GM11168 (cell line): ENCODE measurements at regions not wholly inside any gene's neighbourhood (a gene's known extent, or its start where the extent isn't known, plus 50 kb on each side); places are given as distances from the start of the nearest gene placed in this dataset.
"Not testable (repeated sequence)": the region's sequence is repeated elsewhere in the genome, so short reads cannot be mapped to it uniquely, and the experiment has no call there.

ENCODE experiments used
- in situ Hi-C: fragments of 300-500 bp; cut with MboI; formaldehyde crosslinking; loops from one replicate; pipeline ENCODE4 v1.12.0; 2022; ENCODE audit warnings: low sequenced_read_pairs; ENCODE audit not compliant: unreplicated experiment

GRCh38 chr6:920512-920911, 227.6 kb upstream of the EXOC2 start:
- in situ Hi-C loops: no loop called here

DNA sequence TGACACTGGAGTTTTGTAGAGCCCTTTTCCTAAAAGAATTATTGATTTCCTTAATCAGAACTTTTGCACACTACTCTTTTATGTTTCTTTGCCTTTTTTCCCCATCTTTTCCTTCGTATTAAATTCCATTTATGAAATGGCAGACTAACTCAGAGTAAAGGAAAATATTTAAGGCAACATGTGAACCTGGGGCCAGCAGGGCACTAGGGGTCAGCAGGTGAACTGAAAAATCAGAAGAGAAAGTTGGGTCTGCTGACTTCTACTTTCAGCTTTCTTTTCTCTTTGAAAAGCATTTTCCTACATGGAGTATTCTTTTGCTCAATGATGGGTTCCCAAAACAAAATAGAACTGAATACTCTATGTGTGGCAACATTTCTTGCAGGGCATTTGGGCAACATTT, 226.6 kb upstream of the EXOC2 start:
- in situ Hi-C loops: no loop called here

DNA sequence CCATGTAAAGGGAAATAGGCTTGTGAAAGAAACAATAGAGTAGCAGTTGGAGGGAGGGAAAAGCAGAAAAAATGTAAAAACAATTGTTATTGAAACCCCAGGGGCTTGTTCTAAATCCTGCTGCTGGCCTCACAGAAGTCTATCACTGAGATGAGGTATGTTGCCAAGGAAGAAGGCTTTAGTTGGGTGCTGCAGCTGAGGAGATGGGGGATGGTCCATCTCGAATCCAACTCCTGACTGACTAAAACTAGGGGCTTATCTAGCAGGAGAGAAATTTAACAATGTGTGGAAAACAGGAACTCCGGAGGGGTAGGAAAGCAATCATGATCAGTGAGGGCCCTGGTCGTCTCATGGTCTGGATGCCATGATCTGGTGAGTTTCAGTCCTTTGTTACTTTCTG, 225.0 kb upstream of the EXOC2 start:
- in situ Hi-C loops: no loop called here

- in situ Hi-C loops: no loop called here
Observed at GRCh38 chr6:917296-917695, 224.4 kb upstream of the EXOC2 start.

GRCh38 chr6:916131-916530, 223.2 kb upstream of the EXOC2 start:
- in situ Hi-C loops: no loop called here

DNA sequence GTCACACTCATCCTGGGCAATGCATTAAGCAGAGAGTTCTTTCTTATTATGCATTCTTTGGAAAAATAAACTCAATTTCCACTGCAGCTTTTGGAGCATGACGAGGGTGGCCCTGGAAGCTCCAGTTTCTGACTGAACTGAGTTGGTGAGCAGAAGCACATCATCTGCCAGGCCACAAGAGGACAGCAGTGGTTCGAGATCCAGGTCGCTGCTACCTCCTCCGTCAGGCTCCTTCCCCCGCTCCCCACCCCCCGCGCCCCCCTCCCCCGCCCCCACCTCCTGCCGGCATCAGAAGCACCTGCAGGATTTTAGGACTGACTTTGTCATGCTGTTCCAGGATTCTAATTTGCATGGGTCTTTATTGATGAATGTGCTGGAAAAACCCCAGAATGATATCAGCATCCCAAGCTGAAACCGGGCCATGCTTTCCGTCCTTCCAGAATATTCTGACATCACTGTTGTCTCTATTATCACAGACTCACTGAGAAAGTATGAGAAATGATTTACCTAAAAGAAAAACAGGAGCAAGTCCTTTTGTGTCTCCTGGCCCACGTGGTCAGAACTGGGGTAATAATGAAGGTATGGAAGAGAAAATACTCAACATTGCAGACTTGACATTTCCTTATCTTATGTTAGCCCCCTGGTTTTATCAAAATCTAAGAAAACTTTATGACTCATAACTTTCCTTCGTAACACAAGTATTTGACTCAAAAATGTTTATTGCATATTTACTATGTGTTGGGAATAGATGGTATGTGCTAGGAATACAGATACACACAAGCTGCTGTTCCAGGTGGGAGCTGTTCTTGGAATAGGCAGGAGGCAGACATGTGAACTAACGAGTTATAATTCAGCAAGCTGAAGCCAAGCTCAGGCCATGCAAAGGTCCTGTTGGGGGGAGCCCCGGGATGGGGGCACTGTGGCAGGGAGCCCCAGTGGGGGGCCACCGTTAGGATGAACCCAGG, 220.2 kb upstream of the EXOC2 start:
- in situ Hi-C loops: no loop called here

- in situ Hi-C loops: no loop called here
Observed at GRCh38 chr6:907928-908327, 215.0 kb upstream of the EXOC2 start.

GRCh38 chr6:906920-907319, 214.0 kb upstream of the EXOC2 start:
- in situ Hi-C loops: no loop called here

- in situ Hi-C loops: no loop called here
Observed at GRCh38 chr6:905556-905955, 212.6 kb upstream of the EXOC2 start.

GRCh38 chr6:904994-905393, 212.1 kb upstream of the EXOC2 start:
- in situ Hi-C loops: no loop called here

DNA sequence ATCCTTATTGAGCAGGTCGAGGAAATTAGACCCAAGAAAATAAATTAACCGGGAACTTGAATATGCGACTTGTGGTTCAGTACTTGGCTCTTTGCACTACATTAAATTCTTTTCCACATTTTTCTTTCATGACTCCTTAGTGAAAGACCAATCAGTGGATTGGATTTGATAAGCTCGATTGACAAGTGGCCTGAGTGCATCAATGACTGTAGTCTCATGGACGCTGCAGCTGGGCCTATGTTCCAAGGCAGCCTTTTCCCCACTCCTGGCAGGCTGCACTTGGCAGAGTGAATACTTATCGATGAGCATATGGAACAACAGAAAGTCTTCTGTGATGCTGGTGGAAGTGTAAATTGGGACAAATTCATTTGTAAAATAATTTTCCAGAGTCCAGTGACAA, 210.8 kb upstream of the EXOC2 start:
- in situ Hi-C loops: no loop called here

- in situ Hi-C loops: no loop called here
Observed at GRCh38 chr6:901696-902460, 208.9 kb upstream of the EXOC2 start.

- in situ Hi-C loops: no loop called here
Observed at GRCh38 chr6:900716-901605, 208.0 kb upstream of the EXOC2 start.

GRCh38 chr6:897528-898207, 204.7 kb upstream of the EXOC2 start:
- in situ Hi-C loops: no loop called here

GRCh38 chr6:894274-894673, 201.3 kb upstream of the EXOC2 start:
- in situ Hi-C loops: no loop called here

GRCh38 chr6:890995-891394, 198.1 kb upstream of the EXOC2 start:
- in situ Hi-C loops: no loop called here

- in situ Hi-C loops: no loop called here
Observed at GRCh38 chr6:890201-890600, 197.3 kb upstream of the EXOC2 start.

GRCh38 chr6:887583-888235, 194.8 kb upstream of the EXOC2 start:
- in situ Hi-C loops: no loop called here

DNA sequence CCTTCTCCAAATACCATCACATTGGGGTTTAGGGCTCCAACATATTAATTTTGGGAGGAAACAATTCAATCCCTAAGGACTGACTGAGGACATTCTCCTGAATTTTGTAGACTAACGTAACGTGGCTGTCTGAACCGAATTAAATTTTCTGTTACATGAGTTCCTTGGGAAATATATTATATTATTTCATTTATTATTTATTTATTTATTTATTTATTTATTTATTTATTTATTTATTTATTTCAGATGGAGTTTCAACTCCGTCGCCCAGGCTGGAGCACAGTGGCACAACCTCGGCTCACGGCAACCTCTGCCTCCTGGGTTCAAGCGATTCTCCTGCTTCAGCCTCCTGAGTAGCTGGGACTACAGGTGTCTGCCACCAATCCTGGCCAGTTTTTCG, 193.2 kb upstream of the EXOC2 start:
- in situ Hi-C loops: not testable (repeated sequence)
